GM23248 (cell line): ENCODE measurements at regions not wholly inside any gene's neighbourhood (a gene's known extent, or its start where the extent isn't known, plus 50 kb on each side); places are given as distances from the start of the nearest gene placed in this dataset.

Experiments
- EZH2 ChIP-seq: fragments of 200-600 bp; sonication (generic); IDR thresholded peaks from 2 replicates; pipeline ENCODE4 v1.6.1; 2018; ENCODE audit warnings: antibody characterized with exemption, mild to moderate bottlenecking; ENCODE audit not compliant: insufficient read depth, poor library complexity, severe bottlenecking
- EZH2phosphoT487 ChIP-seq: fragments of 200-600 bp; sonication (generic); IDR thresholded peaks from 2 replicates; pipeline ENCODE4 v1.6.1; 2018; ENCODE audit warnings: antibody characterized with exemption, moderate library complexity, mild to moderate bottlenecking, low read depth; ENCODE audit not compliant: insufficient read depth

- TF ChIP-seq EZH2 = no peak
- no peak for TF ChIP-seq EZH2phosphoT487
Observed at GRCh38 chr11:71138737-71139425, 113.5 kb downstream of the SHANK2 start.
